ENCODE measurements at regions not wholly inside any gene's neighbourhood (a gene's known extent, or its start where the extent isn't known, plus 50 kb on each side); places are given as distances from the start of the nearest gene placed in this dataset.

- H3K4me1 ChIP-seq (ENCODE audit: low read depth), result no peaks in the 10 kb centered on the region
- DNase-seq (no peak), ATAC-seq (no peak)
- intact Hi-C loops (cut with DNase I, micrococcal nuclease), result no loop called here
- no peaks in the 10 kb centered on the region for H3K9me3 ChIP-seq
- no peak overlapping the region for H3K4me3 ChIP-seq
- H3K36me3 ChIP-seq (ENCODE audit: low read depth), result no peaks in the 10 kb centered on the region
- no peak for TF ChIP-seq CTCF (IDR thresholded peaks at IDR 0.05)
Measured at GRCh38 chr6:48471326-48471725, 360.3 kb upstream of the PTCHD4 start.

GRCh38 chr6:48449002-48449401 lies 338.0 kb upstream of the PTCHD4 start:
- intact Hi-C loops (cut with DNase I, micrococcal nuclease), result no loop called here
- TF ChIP-seq CTCF (IDR thresholded peaks at IDR 0.05), result no peak
- ATAC-seq, result no peak

GRCh38 chr6:48447251-48447650 lies 336.3 kb upstream of the PTCHD4 start:
- DNase-seq (no peak), ATAC-seq (no peak)
- H3K9me3 ChIP-seq, result no peaks in the 10 kb centered on the region
- TF ChIP-seq CTCF (IDR thresholded peaks at IDR 0.05), result no peak
- H3K4me1 ChIP-seq (ENCODE audit: low read depth), result no peaks in the 10 kb centered on the region
- no peak overlapping the region for H3K4me3 ChIP-seq
- intact Hi-C loops (cut with DNase I, micrococcal nuclease), result no loop called here
- H3K36me3 ChIP-seq (ENCODE audit: low read depth), result no peaks in the 10 kb centered on the region

More at GRCh38 chr6:48449002-48449401, 338.0 kb upstream of the PTCHD4 start:
- DNase-seq, result no peak
- H3K36me3 ChIP-seq (ENCODE audit: low read depth), result no peaks in the 10 kb centered on the region
- H3K4me1 ChIP-seq (ENCODE audit: low read depth), result no peaks in the 10 kb centered on the region
- H3K9me3 ChIP-seq, result no peaks in the 10 kb centered on the region
- H3K4me3 ChIP-seq, result no peak overlapping the region

GRCh38 chr6:48429610-48430009 lies 318.6 kb upstream of the PTCHD4 start:
- no peak for TF ChIP-seq CTCF (IDR thresholded peaks at IDR 0.05)
- H3K36me3 ChIP-seq (ENCODE audit: low read depth), result no peaks in the 10 kb centered on the region
- no peaks in the 10 kb centered on the region for H3K9me3 ChIP-seq
- intact Hi-C loops (cut with DNase I, micrococcal nuclease), result no loop called here
- no peak for DNase-seq
- H3K4me1 ChIP-seq (ENCODE audit: low read depth), result no peaks in the 10 kb centered on the region
- ATAC-seq, result no peak
- H3K4me3 ChIP-seq, result no peak overlapping the region

GRCh38 chr6:48429021-48429420 lies 318.0 kb upstream of the PTCHD4 start:
- ATAC-seq, result no peak
- no peak for DNase-seq

More at GRCh38 chr6:48429021-48429420, 318.0 kb upstream of the PTCHD4 start:
- intact Hi-C loops (cut with DNase I, micrococcal nuclease), result no loop called here
- no peak overlapping the region for H3K4me3 ChIP-seq
- no peaks in the 10 kb centered on the region for H3K4me1 ChIP-seq (ENCODE audit: low read depth)
- no peaks in the 10 kb centered on the region for H3K36me3 ChIP-seq (ENCODE audit: low read depth)
- H3K9me3 ChIP-seq, result no peaks in the 10 kb centered on the region
- no peak for TF ChIP-seq CTCF (IDR thresholded peaks at IDR 0.05)

Measured in mucosa of descending colon (tissue), 3 donors.